ENCODE measurements at regions not wholly inside any gene's neighbourhood (a gene's known extent, or its start where the extent isn't known, plus 50 kb on each side); places are given as distances from the start of the nearest gene placed in this dataset.

- TF ChIP-seq EZH2 (IDR thresholded peaks at IDR 0.05; ENCODE audit: insufficient read depth, poor library complexity, severe bottlenecking) (no peak), EZH2phosphoT487 (IDR thresholded peaks at IDR 0.05; ENCODE audit: insufficient read depth, low read depth) (0 out of 2 replicates have a peak, but pooled peaks have one; percentile 30)
Observed at GRCh38 chr1:209406168-209406567, 177.3 kb upstream of the CAMK1G start.
